ENCODE measurements at regions not wholly inside any gene's neighbourhood (a gene's known extent, or its start where the extent isn't known, plus 50 kb on each side); places are given as distances from the start of the nearest gene placed in this dataset.

GRCh38 chr12:93225094-93225493 lies 152.6 kb upstream of the NUDT4 start:
- TF ChIP-seq CTCF (conservative IDR thresholded peaks at IDR 0.05): no peak
- no peak for DNase-seq (ENCODE audit: low read depth, low spot score)
- Mint-ChIP-seq H3K36me3 (ENCODE audit: low read depth) (no peaks in the 10 kb centered on the region), H3K27me3 (ENCODE audit: low read depth) (no peaks in the 10 kb centered on the region), H3K27ac (ENCODE audit: unreplicated experiment) (no peak overlapping the region), H3K4me3 (no peak overlapping the region), H3K4me1 (peaks cover 14% of the 10 kb centered on the region), H3K9me3 (peaks cover 12% of the 10 kb centered on the region)

GRCh38 chr12:93226361-93226760 lies 151.4 kb upstream of the NUDT4 start:
- Mint-ChIP-seq H3K4me3 (no peak overlapping the region), H3K27ac (ENCODE audit: unreplicated experiment) (peak overlapping the region; percentile 82), H3K4me1 (peaks cover 7% of the 10 kb centered on the region), H3K27me3 (ENCODE audit: low read depth) (no peaks in the 10 kb centered on the region), H3K9me3 (peaks cover 7% of the 10 kb centered on the region), H3K36me3 (ENCODE audit: low read depth) (no peaks in the 10 kb centered on the region)
- TF ChIP-seq CTCF (conservative IDR thresholded peaks at IDR 0.05): no peak
- DNase-seq (ENCODE audit: low read depth, low spot score): no peak

GRCh38 chr12:93229494-93230325 lies 148.0 kb upstream of the NUDT4 start:
- Mint-ChIP-seq H3K4me1 (no peaks in the 10 kb centered on the region), H3K27me3 (ENCODE audit: low read depth) (no peaks in the 10 kb centered on the region), H3K4me3 (no peak overlapping the region), H3K36me3 (ENCODE audit: low read depth) (peaks cover under 1% of the 10 kb centered on the region), H3K9me3 (peaks cover 5% of the 10 kb centered on the region), H3K27ac (ENCODE audit: unreplicated experiment) (no peak overlapping the region)
- no peak for DNase-seq (ENCODE audit: low read depth, low spot score)
- TF ChIP-seq CTCF (conservative IDR thresholded peaks at IDR 0.05): no peak

- Mint-ChIP-seq H3K4me3 (no peak overlapping the region), H3K36me3 (ENCODE audit: low read depth) (peaks cover 5% of the 10 kb centered on the region), H3K9me3 (peaks cover 7% of the 10 kb centered on the region)
Measured at GRCh38 chr12:93230326-93230720, 147.4 kb upstream of the NUDT4 start.

GRCh38 chr12:93231938-93232337 lies 145.8 kb upstream of the NUDT4 start:
- Mint-ChIP-seq H3K4me3 (no peak overlapping the region), H3K4me1 (no peaks in the 10 kb centered on the region)
- no peak for TF ChIP-seq CTCF (conservative IDR thresholded peaks at IDR 0.05)

More at GRCh38 chr12:93230326-93230720, 147.4 kb upstream of the NUDT4 start:
- TF ChIP-seq CTCF (conservative IDR thresholded peaks at IDR 0.05): no peak
- DNase-seq (ENCODE audit: low read depth, low spot score): no peak
- Mint-ChIP-seq H3K27me3 (ENCODE audit: low read depth) (no peaks in the 10 kb centered on the region), H3K27ac (ENCODE audit: unreplicated experiment) (no peak overlapping the region), H3K4me1 (no peaks in the 10 kb centered on the region)

More at GRCh38 chr12:93231938-93232337, 145.8 kb upstream of the NUDT4 start:
- Mint-ChIP-seq H3K9me3 (peaks cover 5% of the 10 kb centered on the region), H3K27me3 (ENCODE audit: low read depth) (no peaks in the 10 kb centered on the region), H3K27ac (ENCODE audit: unreplicated experiment) (no peak overlapping the region), H3K36me3 (ENCODE audit: low read depth) (peaks cover 5% of the 10 kb centered on the region)
- no peak for DNase-seq (ENCODE audit: low read depth, low spot score)
